B cell (primary cell): ENCODE measurements at regions not wholly inside any gene's neighbourhood (a gene's known extent, or its start where the extent isn't known, plus 50 kb on each side); places are given as distances from the start of the nearest gene placed in this dataset.

Experiments used
- ATAC-seq: fragments of 200-7000 bp; cut with Tn5 transposase; one replicate; pipeline ENCODE4 v1.10.0; 2021; ENCODE audit warnings: low read depth, mild to moderate bottlenecking, moderate number of reproducible peaks, moderate library complexity
- CTCF ChIA-PET: fragments of 350-600 bp; sonication (Branson Sonifier 250); formaldehyde crosslinking; loops from one replicate; lab custom pipeline; 2021; ENCODE audit warnings: antibody characterized with exemption, inconsistent platforms; lab: Charles Lee
- POLR2A ChIA-PET: fragments of 350-600 bp; sonication (Branson Sonifier 250); formaldehyde crosslinking; loops from one replicate; lab custom pipeline; 2021; ENCODE audit warnings: antibody characterized with exemption; lab: Charles Lee
- DNase-seq: peaks from one replicate; pipeline ENCODE4 v3.0.0; 2013
- H2AFZ ChIP-seq: 2 replicates; pipeline ENCODE4 v1.6.1; 2012; ENCODE audit warnings: mild to moderate bottlenecking, low read depth, low read length; ENCODE audit not compliant: insufficient read depth, poor library complexity, severe bottlenecking
- H3K27ac ChIP-seq, 2 donors: 1 replicate in 1 of 2; 2 replicates in 1 of 2; pipeline ENCODE4 v1.5.1; 2012 to 2013; ENCODE audit warnings: low read length in 2 of 2, mild to moderate bottlenecking in 2 of 2, moderate library complexity in 1 of 2
- H3K27me3 ChIP-seq, 4 experiments: fragments of 200-600 bp in 1 of 4; sonication (generic) in 1 of 4; replicated peaks in 1 of 4; 1 replicate in 2 of 4; 2 replicates in 2 of 4; pipeline versions ENCODE4 v1.6.1 to v1.7.0; 2013 to 2016; ENCODE audit warnings: low read length in 3 of 4, mild to moderate bottlenecking in 2 of 4, mixed read lengths in 1 of 4, moderate library complexity in 1 of 4; ENCODE audit not compliant: insufficient read depth in 4 of 4, control insufficient read depth in 3 of 4; ENCODE audit errors: control extremely low read depth in 1 of 4
- H3K36me3 ChIP-seq, 2 experiments: replicated peaks in 1 of 2; 1 replicate in 1 of 2; 2 replicates in 1 of 2; pipeline versions ENCODE4 v1.6.1 to v1.7.1; 2013; ENCODE audit warnings: low read length in 1 of 2; ENCODE audit not compliant: insufficient read depth in 2 of 2, control insufficient read depth in 1 of 2; ENCODE audit errors: control extremely low read depth in 1 of 2, extremely low read depth in 1 of 2
- H3K4me1 ChIP-seq, 2 donors: fragments of 200-600 bp in 1 of 2; sonication (generic) in 1 of 2; 1 replicate in 1 of 2; 2 replicates in 1 of 2; pipeline versions ENCODE4 v1.5.1 to v1.6.1; 2013 to 2017; ENCODE audit warnings: low read length in 2 of 2; ENCODE audit not compliant: control insufficient read depth in 2 of 2, insufficient read depth in 2 of 2
- H3K4me2 ChIP-seq: replicated peaks from 2 replicates; pipeline ENCODE3; 2012; ENCODE audit warnings: mild to moderate bottlenecking, low read depth, low read length; ENCODE audit not compliant: poor library complexity, severe bottlenecking
- H3K4me3 ChIP-seq, 5 experiments: fragments of 200-600 bp in 1 of 5; sonication (generic) in 1 of 5; 1 replicate in 3 of 5; 2 replicates in 2 of 5; pipeline versions ENCODE4 v1.5.1 to v1.7.0; 2011 to 2016; ENCODE audit warnings: low read length in 4 of 5, mild to moderate bottlenecking in 4 of 5, low read depth in 2 of 5, control low read depth in 1 of 5, moderate library complexity in 1 of 5; ENCODE audit not compliant: insufficient read depth in 1 of 5; ENCODE audit errors: control extremely low read depth in 1 of 5, extremely low read depth in 1 of 5
- H3K79me2 ChIP-seq: fragments of 200-600 bp; sonication (generic); one replicate; pipeline ENCODE4 v1.6.0; 2016; ENCODE audit warnings: low read length; ENCODE audit not compliant: control insufficient read depth, insufficient read depth
- H3K9ac ChIP-seq: fragments of 200-600 bp; sonication (generic); 2 replicates; pipeline ENCODE4 v1.6.1; 2017; ENCODE audit warnings: mild to moderate bottlenecking, low read length, moderate library complexity
- H3K9me3 ChIP-seq, 3 donors: one replicate each; pipeline versions ENCODE4 v1.6.1 to v1.7.1; 2013; ENCODE audit warnings: low read length in 2 of 3; ENCODE audit not compliant: control insufficient read depth in 2 of 3, insufficient read depth in 1 of 3; ENCODE audit errors: control extremely low read depth in 1 of 3
- H4K20me1 ChIP-seq: 2 replicates; pipeline ENCODE4 v1.6.0; 2012; ENCODE audit warnings: mild to moderate bottlenecking, low read length; ENCODE audit not compliant: insufficient read depth, control insufficient read depth, poor library complexity, severe bottlenecking
- H3K27ac Mint-ChIP-seq: one replicate; pipeline ENCODE4 v1.8.0; 2021; ENCODE audit warnings: mixed read lengths
- H3K27me3 Mint-ChIP-seq: one replicate; pipeline ENCODE4 v1.8.0; 2021; ENCODE audit warnings: mixed read lengths
- H3K4me1 Mint-ChIP-seq: one replicate; pipeline ENCODE4 v1.8.0; 2021; ENCODE audit warnings: mixed read lengths
- H3K4me3 Mint-ChIP-seq: one replicate; pipeline ENCODE4 v1.8.0; 2021; ENCODE audit warnings: mixed read lengths
- H3K9me3 Mint-ChIP-seq: one replicate; pipeline ENCODE4 v1.8.0; 2022; ENCODE audit warnings: mixed read lengths; ENCODE audit not compliant: insufficient read depth
- EZH2 ChIP-seq: IDR thresholded peaks from 2 replicates; pipeline ENCODE4 v1.6.1; 2012; ENCODE audit warnings: borderline replicate concordance, low read depth, mild to moderate bottlenecking, moderate library complexity, low read length; ENCODE audit not compliant: insufficient read depth, poor library complexity, severe bottlenecking
- WGBS: methylation state at CpG from one replicate; pipeline ENCODE4 v1.1.5; 2013; ENCODE audit warnings: missing lambda C conversion rate; ENCODE audit not compliant: insufficient coverage; 5-methylcytosine and 5-hydroxymethylcytosine counted together
- intact Hi-C: fragments of 100-400 bp; cut with micrococcal nuclease; formaldehyde crosslinking; loops from one replicate; pipeline ENCODE4 v1.10.0; 2022
- TF ChIP-seq, protein P1 (sequence below): fragments of 200-600 bp; IDR thresholded peaks from one replicate; pipeline ENCODE4 v1.8.0; 2022; ENCODE audit warnings: antibody characterized with exemption, mild to moderate bottlenecking

DNA sequence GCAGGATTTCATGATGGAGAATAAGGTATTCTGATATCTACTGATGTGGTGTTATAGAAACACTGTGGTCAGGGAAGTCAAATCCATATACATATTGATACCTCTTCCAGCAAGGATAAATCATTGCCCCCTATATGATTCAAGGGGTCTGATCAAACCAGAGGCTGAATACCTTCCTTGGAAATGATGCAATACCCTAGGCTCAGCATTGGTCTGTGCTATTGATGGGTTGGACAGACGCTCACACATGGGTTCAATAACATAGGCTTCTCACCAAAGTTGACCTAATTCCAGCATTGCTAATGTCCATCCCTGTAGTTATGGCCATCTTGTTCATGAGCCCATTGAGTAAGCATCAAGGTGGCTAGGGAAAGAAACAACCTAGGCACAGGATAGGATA, 257.0 kb upstream of the USP24 start:
- no peak overlapping the region for H3K4me3 Mint-ChIP-seq
- no peaks in the 10 kb centered on the region for H3K9me3 Mint-ChIP-seq

DNA sequence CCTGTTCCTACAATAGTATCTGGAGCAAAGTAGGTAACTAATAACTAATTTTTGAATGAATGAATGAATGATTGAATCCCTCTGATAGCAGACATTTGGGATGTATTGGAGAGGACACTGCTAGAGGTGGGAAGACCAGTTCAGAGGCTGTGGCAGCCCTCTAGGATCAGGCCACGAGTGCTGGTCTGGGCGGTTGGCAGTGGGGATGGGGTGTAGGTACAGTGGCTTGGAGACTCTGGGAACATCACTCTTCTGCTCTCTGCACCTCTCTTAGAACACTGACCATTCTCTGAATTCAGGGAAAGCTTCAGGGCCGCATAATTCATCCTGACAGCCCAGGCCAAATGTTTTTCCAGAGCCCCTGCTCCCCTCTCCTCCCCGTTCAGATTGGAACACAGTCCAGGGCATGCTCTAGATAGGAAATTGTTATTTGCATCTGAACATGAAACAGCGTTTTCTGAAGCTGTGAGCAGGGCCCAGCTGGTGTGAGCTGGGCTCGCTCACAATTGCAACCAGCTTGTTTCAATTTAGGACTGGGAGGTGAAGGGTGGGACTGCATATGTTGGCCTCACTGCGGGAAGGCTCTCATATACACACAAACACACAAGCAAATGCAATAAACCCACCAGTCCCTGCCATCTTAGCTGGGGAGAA, 253.1 kb upstream of the USP24 start:
- 73% methylated on average over 3 of the region's 7 CpGs for WGBS
- ChIA-PET POLR2A (no interaction called here), CTCF (no interaction called here)
- Histone ChIP-seq H3K27ac (no peak overlapping the region), H3K4me2 (no peak overlapping the region), H2AFZ (no peak overlapping the region), H3K79me2 (no peaks in the 10 kb centered on the region), H3K4me1 (no peaks in the 10 kb centered on the region), H3K4me3 (no peak overlapping the region), H3K36me3 (no peaks in the 10 kb centered on the region), H3K9ac (no peak overlapping the region), H4K20me1 (no peaks in the 10 kb centered on the region), H3K27me3 (no peaks in the 10 kb centered on the region), H3K9me3 (no peaks in the 10 kb centered on the region)
- no peak overlapping the region for H3K4me3 Mint-ChIP-seq
- no peak for TF ChIP-seq EZH2
- TF ChIP-seq, protein P1, sequence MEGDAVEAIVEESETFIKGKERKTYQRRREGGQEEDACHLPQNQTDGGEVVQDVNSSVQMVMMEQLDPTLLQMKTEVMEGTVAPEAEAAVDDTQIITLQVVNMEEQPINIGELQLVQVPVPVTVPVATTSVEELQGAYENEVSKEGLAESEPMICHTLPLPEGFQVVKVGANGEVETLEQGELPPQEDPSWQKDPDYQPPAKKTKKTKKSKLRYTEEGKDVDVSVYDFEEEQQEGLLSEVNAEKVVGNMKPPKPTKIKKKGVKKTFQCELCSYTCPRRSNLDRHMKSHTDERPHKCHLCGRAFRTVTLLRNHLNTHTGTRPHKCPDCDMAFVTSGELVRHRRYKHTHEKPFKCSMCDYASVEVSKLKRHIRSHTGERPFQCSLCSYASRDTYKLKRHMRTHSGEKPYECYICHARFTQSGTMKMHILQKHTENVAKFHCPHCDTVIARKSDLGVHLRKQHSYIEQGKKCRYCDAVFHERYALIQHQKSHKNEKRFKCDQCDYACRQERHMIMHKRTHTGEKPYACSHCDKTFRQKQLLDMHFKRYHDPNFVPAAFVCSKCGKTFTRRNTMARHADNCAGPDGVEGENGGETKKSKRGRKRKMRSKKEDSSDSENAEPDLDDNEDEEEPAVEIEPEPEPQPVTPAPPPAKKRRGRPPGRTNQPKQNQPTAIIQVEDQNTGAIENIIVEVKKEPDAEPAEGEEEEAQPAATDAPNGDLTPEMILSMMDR = no peak
- no peaks in the 10 kb centered on the region for H3K4me1 Mint-ChIP-seq
- no peak overlapping the region for H3K27ac Mint-ChIP-seq
- peaks cover 12% of the 10 kb centered on the region for H3K27me3 Mint-ChIP-seq
- H3K9me3 Mint-ChIP-seq = no peaks in the 10 kb centered on the region
- ATAC-seq = no peak
- intact Hi-C loops = no loop called here
- DNase-seq = no peak

More for the DNA sequence above, 257.0 kb upstream of the USP24 start:
- WGBS = no CpG with 5 or more reads among the region's 1 CpG
- no peaks in the 10 kb centered on the region for H3K9me3 ChIP-seq
- no peaks in the 10 kb centered on the region for H4K20me1 ChIP-seq
- ATAC-seq (no peak), DNase-seq (no peak)
- no peak overlapping the region for H3K4me3 ChIP-seq
- no peaks in the 10 kb centered on the region for H3K4me1 ChIP-seq
- H2AFZ ChIP-seq = no peak overlapping the region
- TF ChIP-seq, protein P1 = no peak
- TF ChIP-seq EZH2 = no peak
- H3K27ac ChIP-seq = no peak overlapping the region
- no peak overlapping the region for H3K9ac ChIP-seq
- no peaks in the 10 kb centered on the region for H3K27me3 ChIP-seq
- no peaks in the 10 kb centered on the region for H3K4me1 Mint-ChIP-seq
- no peaks in the 10 kb centered on the region for H3K79me2 ChIP-seq
- H3K4me2 ChIP-seq = no peak overlapping the region
- H3K36me3 ChIP-seq = no peaks in the 10 kb centered on the region
- H3K27ac Mint-ChIP-seq = no peak overlapping the region
- ChIA-PET POLR2A (no interaction called here), CTCF (no interaction called here)
- intact Hi-C loops = loop anchor here (10.0 kb wide), 1 partner anchor 1103 kb away; the partner anchor contains the start of gene PLPP3
- peaks cover 27% of the 10 kb centered on the region for H3K27me3 Mint-ChIP-seq
